HG03571 (cell line): ENCODE measurements at regions not wholly inside any gene's neighbourhood (a gene's known extent, or its start where the extent isn't known, plus 50 kb on each side); places are given as distances from the start of the nearest gene placed in this dataset.

Experiments used
- ATAC-seq: cut with Tn5 transposase; IDR thresholded peaks from one replicate; pipeline ENCODE4 v1.9.1; 2021; ENCODE audit not compliant: unreplicated experiment

GRCh38 chr2:59604123-59604522 is 949.3 kb downstream of the BCL11A start:
- no peak for ATAC-seq

DNA sequence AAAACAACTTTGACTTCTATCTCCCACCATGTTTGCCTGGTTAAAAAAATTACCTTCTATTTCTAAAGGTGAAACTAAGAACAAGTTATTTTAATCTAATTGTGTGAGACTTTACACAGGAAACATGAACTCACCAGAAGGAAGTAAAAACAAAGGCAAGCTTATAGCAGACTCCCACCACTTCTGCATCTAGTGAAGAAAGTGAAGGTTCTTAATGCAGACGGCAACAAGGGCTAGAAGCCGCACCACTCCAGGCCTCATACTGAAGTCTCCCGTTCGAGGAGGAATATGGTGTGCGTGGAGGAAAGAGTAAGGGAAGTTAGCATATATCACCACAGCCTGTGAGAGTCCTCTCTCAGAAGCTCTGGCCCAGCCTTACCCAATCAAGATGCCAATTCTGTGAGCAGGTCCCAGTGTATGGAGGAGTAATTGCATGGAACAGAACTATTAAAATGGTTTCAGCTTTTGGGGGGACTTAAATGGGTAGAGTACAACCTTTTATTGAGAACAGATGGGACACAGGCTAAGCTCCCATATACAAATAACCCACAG is 958.7 kb downstream of the BCL11A start:
- no peak for ATAC-seq

GRCh38 chr2:59590798-59591197 is 962.7 kb downstream of the BCL11A start:
- ATAC-seq: no peak

GRCh38 chr2:59589881-59590280 is 963.6 kb downstream of the BCL11A start:
- no peak for ATAC-seq

- no peak for ATAC-seq
These were observed 965.2 kb downstream of the BCL11A start for GRCh38 chr2:59588286-59588685.

- ATAC-seq: no peak
These were observed 967.3 kb downstream of the BCL11A start for GRCh38 chr2:59586176-59586575.

DNA sequence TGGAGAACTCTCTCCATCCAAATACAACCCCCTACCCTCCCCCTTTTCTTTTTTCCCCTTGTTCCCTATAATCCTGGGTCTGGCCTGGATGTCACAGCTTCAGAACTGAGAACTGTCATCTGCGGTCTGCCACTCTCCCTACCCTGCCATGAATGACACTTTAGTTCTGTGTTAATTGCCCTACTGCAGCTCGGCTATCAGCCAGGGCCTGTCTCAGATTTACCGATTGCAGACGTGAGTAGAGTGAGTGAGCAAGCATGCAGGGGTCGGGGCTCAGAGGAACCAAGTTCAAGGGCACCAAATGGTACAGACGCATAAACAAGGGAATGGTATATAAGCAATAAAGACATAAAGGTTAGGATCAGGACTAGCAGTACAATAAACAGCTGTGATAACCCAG is 967.8 kb downstream of the BCL11A start:
- ATAC-seq: no peak

DNA sequence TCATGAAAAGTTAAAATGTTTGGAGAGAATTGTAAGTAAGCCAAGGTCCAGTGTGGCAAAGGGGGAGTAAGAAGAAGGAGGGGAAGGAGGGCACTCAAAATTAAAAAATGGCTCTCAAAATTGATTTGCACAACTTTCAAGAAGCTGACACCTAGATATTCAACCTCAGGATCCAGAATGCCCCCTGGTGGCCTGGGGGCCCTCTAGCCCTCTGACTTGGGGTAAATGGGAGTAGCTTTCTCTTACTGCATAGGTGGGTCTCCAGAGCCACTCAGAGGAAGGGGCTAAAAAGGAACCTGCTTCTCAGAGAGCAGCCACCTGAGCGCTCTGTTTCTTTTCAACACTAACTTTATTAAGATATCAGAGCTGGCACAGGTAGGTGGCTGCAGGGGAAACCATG is 968.5 kb downstream of the BCL11A start:
- no peak for ATAC-seq

DNA sequence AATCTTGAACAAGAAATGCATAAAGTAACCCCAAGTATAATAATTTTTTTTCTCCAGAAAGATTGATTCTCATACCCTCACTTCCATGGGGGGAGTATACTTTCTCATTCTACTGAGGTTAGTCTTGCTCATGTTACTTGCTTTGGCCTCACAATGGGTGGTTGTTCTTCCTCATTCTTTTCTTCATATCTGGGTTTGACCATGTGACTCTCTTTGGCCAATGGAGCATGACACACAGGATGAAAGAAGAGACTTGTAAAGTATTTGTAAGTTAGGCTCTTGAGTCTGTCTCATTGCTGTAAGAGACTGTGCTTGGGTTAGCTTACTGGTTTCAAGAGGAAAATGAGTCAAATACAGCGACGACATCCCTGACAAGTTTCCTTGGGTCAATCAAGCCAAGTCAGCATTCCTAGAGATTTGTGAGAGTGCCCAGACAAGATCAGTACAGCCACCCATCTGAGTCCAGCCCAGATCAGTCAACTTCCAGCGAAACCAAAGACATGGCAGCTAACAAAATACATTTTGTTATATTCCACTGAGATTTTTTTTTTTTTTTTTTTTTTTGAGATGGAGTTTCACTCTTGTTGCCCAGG is 970.2 kb downstream of the BCL11A start:
- no peak for ATAC-seq

- ATAC-seq: no peak
These were observed 975.1 kb downstream of the BCL11A start for GRCh38 chr2:59578349-59578748.

DNA sequence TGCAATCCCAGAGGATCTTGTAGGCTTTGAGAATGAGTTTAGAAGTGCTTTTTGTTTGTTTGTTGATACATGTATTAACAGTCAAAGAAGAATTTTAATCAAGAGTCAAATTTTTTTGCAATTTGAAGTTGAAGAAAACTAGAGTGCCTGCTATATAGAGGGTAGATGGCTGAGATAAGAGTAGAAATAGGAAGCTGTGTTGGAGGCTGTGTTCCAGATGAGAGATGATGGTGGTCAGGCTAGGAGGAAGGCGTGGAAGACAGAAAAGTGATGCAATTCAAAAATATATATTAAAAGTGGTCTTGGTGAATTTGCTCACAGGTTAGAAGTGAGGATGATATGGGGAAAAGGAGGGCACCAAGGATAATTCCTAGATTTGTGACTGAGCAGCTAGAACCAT is 978.3 kb downstream of the BCL11A start:
- no peak for ATAC-seq

GRCh38 chr2:59572227-59572626 is 981.2 kb downstream of the BCL11A start:
- ATAC-seq: no peak

- no peak for ATAC-seq
These were observed 982.6 kb downstream of the BCL11A start for GRCh38 chr2:59570818-59571217.

- ATAC-seq: no peak
These were observed 984.3 kb downstream of the BCL11A start for GRCh38 chr2:59569124-59569523.

GRCh38 chr2:59568461-59568860 is 985.0 kb downstream of the BCL11A start:
- ATAC-seq: no peak

DNA sequence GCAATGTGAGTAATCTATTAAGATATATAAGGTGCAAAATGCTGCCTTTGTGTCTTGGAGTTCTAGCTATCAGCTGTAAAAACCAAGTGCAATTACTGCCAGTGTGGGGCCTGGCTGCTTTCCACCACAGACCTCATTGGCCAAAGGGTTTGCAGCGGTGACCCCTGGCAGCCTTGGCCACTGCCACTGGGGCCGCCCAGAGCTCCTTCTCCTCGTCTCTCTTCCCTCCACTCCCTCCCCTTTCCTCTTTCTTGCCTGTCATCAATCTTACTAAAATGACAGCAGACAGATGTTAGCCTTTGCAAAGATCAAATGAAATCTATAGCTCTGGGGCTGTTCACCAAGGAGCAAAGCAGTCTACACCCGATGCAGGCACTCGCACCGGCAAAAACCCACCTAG is 986.3 kb downstream of the BCL11A start:
- ATAC-seq: no peak

DNA sequence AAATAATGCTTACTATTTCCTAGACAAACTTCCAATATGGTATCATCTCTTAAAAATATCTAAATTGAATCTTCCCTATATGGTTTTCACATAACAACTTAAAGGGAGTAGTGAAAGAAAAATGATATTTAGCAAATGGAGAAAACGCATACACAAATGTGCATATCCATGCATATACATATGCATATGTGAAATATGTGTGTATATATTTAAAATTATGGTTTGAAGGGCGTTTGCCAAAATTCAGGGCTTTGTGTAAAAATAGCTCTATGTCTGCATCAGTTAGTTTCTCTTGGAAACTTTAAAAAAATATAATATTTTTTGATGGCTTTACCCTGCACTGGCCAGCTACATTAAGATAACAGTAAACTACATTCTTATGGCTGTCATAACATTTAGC is 986.7 kb downstream of the BCL11A start:
- ATAC-seq: no peak

DNA sequence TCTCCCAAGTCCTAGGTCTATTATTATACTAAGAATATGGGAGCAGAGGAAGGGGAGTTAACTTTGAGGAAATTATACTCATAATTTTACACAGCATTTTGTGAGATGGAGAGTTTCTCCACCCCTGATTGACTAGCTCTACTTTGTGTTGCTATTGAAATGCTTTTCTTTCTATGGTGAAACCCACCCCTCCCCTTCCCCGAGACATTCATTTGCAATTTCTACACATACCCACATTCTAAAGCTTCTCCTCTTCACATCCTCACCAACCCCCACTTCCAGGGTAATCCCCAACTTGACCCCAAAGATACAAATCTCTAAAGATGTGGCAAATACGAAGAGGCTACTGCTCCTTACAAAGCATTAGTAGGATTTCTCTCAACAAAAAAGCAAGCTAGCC is 992.2 kb downstream of the BCL11A start:
- ATAC-seq: no peak

- no peak for ATAC-seq
These were observed 992.7 kb downstream of the BCL11A start for GRCh38 chr2:59560769-59561168.

GRCh38 chr2:59540864-59541263 is 1012.6 kb downstream of the BCL11A start:
- no peak for ATAC-seq

DNA sequence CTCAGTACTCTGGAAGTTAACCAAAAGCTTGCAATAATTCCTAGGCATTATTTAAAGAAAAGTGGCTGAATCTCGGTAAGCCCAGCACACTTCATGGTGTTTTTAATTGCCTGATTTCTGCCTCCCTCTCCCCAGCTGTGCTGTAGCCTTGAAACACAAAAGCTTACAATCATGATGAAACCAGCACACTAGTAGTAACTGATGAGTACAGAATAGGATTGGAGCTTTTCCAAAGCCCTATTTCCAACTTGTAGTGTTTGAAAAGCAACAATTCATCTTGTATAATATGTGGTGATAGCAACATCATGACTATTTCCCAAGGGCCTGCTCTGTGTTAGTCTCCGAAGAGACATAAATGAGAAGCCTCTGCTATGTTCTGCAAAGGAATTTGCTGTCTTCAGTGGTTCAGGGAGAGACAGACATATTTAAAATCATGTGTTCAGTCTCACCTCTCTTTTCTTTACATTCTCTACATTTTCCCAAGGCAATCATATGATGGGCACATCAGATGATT is 1015.0 kb downstream of the BCL11A start:
- no peak for ATAC-seq

GRCh38 chr2:59532808-59533207 is 1020.6 kb downstream of the BCL11A start:
- ATAC-seq: no peak

- no peak for ATAC-seq
These were observed 1023.2 kb downstream of the BCL11A start for GRCh38 chr2:59530258-59530657.
